Caco-2 (cell line): ENCODE measurements at regions not wholly inside any gene's neighbourhood (a gene's known extent, or its start where the extent isn't known, plus 50 kb on each side); places are given as distances from the start of the nearest gene placed in this dataset.

Experiments
- BruUV-seq: library from RNA; stranded (reverse); fragments of 400-500 nt; replicated peaks from 2 replicates; lab custom pipeline; 2021; lab: Mats Ljungman, UMichigan
- CTCF ChIA-PET: fragments of 300-600 bp; sonication (Branson Sonifier 250); formaldehyde crosslinking; loops from one replicate; lab custom pipeline; 2022; ENCODE audit warnings: antibody characterized with exemption; lab: Charles Lee
- POLR2A ChIA-PET: fragments of 300-600 bp; sonication (Branson Sonifier 250); formaldehyde crosslinking; loops from one replicate; lab custom pipeline; 2022; ENCODE audit warnings: antibody characterized with exemption; lab: Charles Lee
- DNase-seq, 2 experiments: peaks; one replicate each; pipeline versions ENCODE4 v3.0.0 to v3.0.0-alpha.2; 2020 to 2022
- H3K27me3 ChIP-seq: replicated peaks from 2 replicates; pipeline ENCODE4 v1.6.0; 2011; ENCODE audit warnings: low read length; ENCODE audit not compliant: control insufficient read depth, insufficient read depth
- H3K36me3 ChIP-seq: 2 replicates; pipeline ENCODE4 v1.5.1; 2011; ENCODE audit warnings: low read length; ENCODE audit not compliant: control insufficient read depth, insufficient read depth
- H3K4me1 ChIP-seq: fragments of 250-450 bp; sonication (Bioruptor Pico); 2 replicates; pipeline ENCODE4 v1.5.1; 2020; ENCODE audit warnings: mild to moderate bottlenecking
- H3K4me3 ChIP-seq: 2 replicates; pipeline ENCODE4 v1.5.1; 2011; ENCODE audit warnings: low read depth, mild to moderate bottlenecking, control low read depth, low read length
- H3K9me3 ChIP-seq: fragments of 250-450 bp; sonication (Bioruptor Pico); 2 replicates; pipeline ENCODE4 v1.5.1; 2020; ENCODE audit warnings: mild to moderate bottlenecking, moderate library complexity
- H3K27ac Mint-ChIP-seq: one replicate; pipeline ENCODE4 v1.8.0; 2022; ENCODE audit warnings: mixed read lengths; ENCODE audit not compliant: unreplicated experiment
- H3K27me3 Mint-ChIP-seq: one replicate; pipeline ENCODE4 v1.8.0; 2022; ENCODE audit warnings: mixed read lengths; ENCODE audit not compliant: insufficient read depth, unreplicated experiment
- H3K36me3 Mint-ChIP-seq: one replicate; pipeline ENCODE4 v1.8.0; 2022; ENCODE audit warnings: mild to moderate bottlenecking, mixed read lengths; ENCODE audit not compliant: insufficient read depth, unreplicated experiment
- H3K4me1 Mint-ChIP-seq: one replicate; pipeline ENCODE4 v1.8.0; 2022; ENCODE audit warnings: low read depth, mixed read lengths; ENCODE audit not compliant: unreplicated experiment
- H3K4me3 Mint-ChIP-seq: one replicate; pipeline ENCODE4 v1.8.0; 2022; ENCODE audit warnings: mild to moderate bottlenecking, moderate library complexity, mixed read lengths; ENCODE audit not compliant: unreplicated experiment
- H3K9me3 Mint-ChIP-seq: one replicate; pipeline ENCODE4 v1.8.0; 2022; ENCODE audit warnings: mixed read lengths; ENCODE audit not compliant: unreplicated experiment
- intact Hi-C: fragments of 100-400 bp; cut with micrococcal nuclease; formaldehyde crosslinking; loops from one replicate; pipeline ENCODE4 v1.10.0; 2022; ENCODE audit not compliant: unreplicated experiment
- TF ChIP-seq, protein P1 (sequence below), 2 experiments: fragments of 200-600 bp in 1 of 2; IDR thresholded peaks; 1 replicate in 1 of 2; 2 replicates in 1 of 2; pipeline versions ENCODE4 v1.5.1 to v1.8.0; 2011 to 2022; ENCODE audit warnings: antibody characterized with exemption in 1 of 2, control low read depth in 1 of 2, inconsistent platforms in 1 of 2, low read depth in 1 of 2, low read length in 1 of 2, mild to moderate bottlenecking in 1 of 2, moderate library complexity in 1 of 2; ENCODE audit not compliant: insufficient read depth in 1 of 2, severe bottlenecking in 1 of 2, unreplicated experiment in 1 of 2

DNA sequence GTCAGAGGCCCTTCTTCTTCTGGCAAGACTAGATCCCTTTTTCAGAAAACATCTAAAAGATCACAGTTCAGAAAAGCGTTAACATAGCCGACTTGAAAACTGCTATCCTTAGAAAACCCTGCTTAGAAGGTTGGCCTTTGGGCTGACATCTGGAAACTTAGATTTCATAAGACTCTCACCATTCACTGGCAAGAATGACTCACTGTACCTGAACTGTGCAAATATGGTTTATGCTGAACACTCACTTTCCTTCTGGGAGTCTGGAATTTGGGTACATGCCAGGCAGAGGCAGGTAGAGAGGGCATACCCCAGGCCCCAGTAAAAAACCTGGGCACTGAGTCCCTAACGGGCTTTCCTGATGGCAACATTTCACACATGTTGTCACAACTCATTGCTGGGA, 88.8 kb upstream of the GPC3 start:
- DNase-seq = no peak
- Mint-ChIP-seq H3K9me3 (no peaks in the 10 kb centered on the region), H3K27ac (no peak overlapping the region), H3K27me3 (no peaks in the 10 kb centered on the region), H3K4me1 (no peaks in the 10 kb centered on the region), H3K36me3 (no peaks in the 10 kb centered on the region), H3K4me3 (no peak overlapping the region)
- Histone ChIP-seq H3K9me3 (no peaks in the 10 kb centered on the region), H3K4me1 (no peaks in the 10 kb centered on the region), H3K4me3 (no peak overlapping the region), H3K36me3 (no peaks in the 10 kb centered on the region), H3K27me3 (no peaks in the 10 kb centered on the region)
- ChIA-PET POLR2A (no interaction called here), CTCF (no interaction called here)
- BruUV-seq = no TSS peak
- TF ChIP-seq, protein P1, sequence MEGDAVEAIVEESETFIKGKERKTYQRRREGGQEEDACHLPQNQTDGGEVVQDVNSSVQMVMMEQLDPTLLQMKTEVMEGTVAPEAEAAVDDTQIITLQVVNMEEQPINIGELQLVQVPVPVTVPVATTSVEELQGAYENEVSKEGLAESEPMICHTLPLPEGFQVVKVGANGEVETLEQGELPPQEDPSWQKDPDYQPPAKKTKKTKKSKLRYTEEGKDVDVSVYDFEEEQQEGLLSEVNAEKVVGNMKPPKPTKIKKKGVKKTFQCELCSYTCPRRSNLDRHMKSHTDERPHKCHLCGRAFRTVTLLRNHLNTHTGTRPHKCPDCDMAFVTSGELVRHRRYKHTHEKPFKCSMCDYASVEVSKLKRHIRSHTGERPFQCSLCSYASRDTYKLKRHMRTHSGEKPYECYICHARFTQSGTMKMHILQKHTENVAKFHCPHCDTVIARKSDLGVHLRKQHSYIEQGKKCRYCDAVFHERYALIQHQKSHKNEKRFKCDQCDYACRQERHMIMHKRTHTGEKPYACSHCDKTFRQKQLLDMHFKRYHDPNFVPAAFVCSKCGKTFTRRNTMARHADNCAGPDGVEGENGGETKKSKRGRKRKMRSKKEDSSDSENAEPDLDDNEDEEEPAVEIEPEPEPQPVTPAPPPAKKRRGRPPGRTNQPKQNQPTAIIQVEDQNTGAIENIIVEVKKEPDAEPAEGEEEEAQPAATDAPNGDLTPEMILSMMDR (IDR thresholded peaks at IDR 0.05; ENCODE audit: insufficient read depth in 1 of 2, low read depth in 1 of 2, low read length in 1 of 2, severe bottlenecking in 1 of 2, unreplicated experiment in 1 of 2) = no peak
- intact Hi-C loops = no loop called here

DNA sequence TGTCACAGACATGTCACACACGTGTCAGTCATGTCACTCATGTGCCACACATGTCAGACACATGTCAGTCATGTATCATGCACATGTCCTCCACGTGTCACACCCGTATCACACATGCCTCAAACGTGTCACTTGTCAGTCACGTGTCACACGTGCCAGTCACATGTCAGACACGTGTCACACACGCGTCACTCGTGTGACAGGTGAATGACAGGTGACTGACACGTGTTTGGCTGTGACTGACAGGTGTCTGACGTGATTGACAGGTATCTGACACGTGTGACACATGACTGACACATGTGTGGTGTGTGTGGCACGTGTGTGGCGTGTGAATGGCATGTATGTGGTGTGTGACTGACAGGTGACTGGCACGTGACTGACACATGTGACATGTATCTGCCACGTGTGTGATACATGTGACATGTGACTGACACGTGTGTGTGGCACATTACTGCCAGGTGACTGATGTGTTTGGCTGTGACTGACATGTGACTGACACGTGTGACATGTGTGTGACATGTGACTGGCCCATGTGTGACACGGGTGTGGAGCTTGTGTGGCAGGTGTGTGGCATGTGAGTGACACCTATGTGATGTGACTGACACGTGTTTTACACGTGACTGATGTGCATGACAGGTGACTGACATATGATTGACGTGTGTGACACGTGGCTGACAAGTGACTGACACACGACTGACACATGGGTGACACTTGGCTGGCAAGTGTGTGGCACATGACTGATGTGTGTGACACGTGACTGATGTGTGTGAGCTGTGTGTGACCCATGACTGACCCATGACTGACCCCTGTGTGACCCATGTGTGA, 90.7 kb upstream of the GPC3 start:
- Mint-ChIP-seq H3K4me1 (no peaks in the 10 kb centered on the region), H3K27me3 (peaks cover 3% of the 10 kb centered on the region), H3K9me3 (peaks cover 9% of the 10 kb centered on the region), H3K27ac (no peak overlapping the region), H3K4me3 (no peak overlapping the region), H3K36me3 (no peaks in the 10 kb centered on the region)
- ChIA-PET CTCF (interaction anchor here (0.6 kb wide), 1 partner anchor 9 kb away, joined by 3 read pairs; no protein-coding TSS in a partner anchor), POLR2A (no interaction called here)
- no peaks in the 10 kb centered on the region for H3K9me3 ChIP-seq
- no TSS peak for BruUV-seq
- DNase-seq = no peak
- H3K27me3 ChIP-seq = no peaks in the 10 kb centered on the region
- no peaks in the 10 kb centered on the region for H3K36me3 ChIP-seq
- TF ChIP-seq, protein P1 (IDR thresholded peaks at IDR 0.05; ENCODE audit: insufficient read depth in 1 of 2, low read depth in 1 of 2, low read length in 1 of 2, severe bottlenecking in 1 of 2, unreplicated experiment in 1 of 2) = no peak
- H3K4me3 ChIP-seq = no peak overlapping the region
- no peaks in the 10 kb centered on the region for H3K4me1 ChIP-seq
- intact Hi-C loops = no loop called here

DNA sequence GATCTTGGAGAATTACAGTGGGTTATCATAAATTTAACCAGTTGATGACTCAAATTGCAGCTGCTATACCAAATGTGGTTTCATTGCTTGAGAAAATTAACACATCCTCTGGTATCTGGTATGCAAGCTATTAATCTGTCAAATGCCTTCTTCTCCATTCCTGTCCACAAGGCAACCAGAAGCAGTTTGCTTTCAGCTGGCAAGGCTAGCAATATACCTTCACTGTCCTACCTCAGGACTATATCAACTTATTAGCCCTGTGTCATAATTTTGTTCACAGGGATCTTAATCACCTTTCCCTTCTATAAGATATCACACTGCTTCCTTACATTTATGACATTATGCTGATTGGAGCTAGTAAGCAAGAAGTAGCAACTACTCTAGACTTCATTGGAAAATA, 110.0 kb upstream of the GPC3 start:
- CTCF ChIA-PET = no interaction called here
- TF ChIP-seq, protein P1 (IDR thresholded peaks at IDR 0.05; ENCODE audit: insufficient read depth in 1 of 2, low read depth in 1 of 2, low read length in 1 of 2, severe bottlenecking in 1 of 2, unreplicated experiment in 1 of 2) = no peak
- intact Hi-C loops = no loop called here
- POLR2A ChIA-PET = no interaction called here
- Mint-ChIP-seq H3K36me3 (peaks cover 6% of the 10 kb centered on the region), H3K27ac (no peak overlapping the region), H3K4me3 (no peak overlapping the region), H3K4me1 (no peaks in the 10 kb centered on the region), H3K27me3 (no peaks in the 10 kb centered on the region), H3K9me3 (no peaks in the 10 kb centered on the region)
- no peaks in the 10 kb centered on the region for H3K27me3 ChIP-seq
- no peaks in the 10 kb centered on the region for H3K36me3 ChIP-seq
- DNase-seq = no peak
- no peaks in the 10 kb centered on the region for H3K4me1 ChIP-seq
- no peaks in the 10 kb centered on the region for H3K9me3 ChIP-seq
- H3K4me3 ChIP-seq = no peak overlapping the region
- BruUV-seq = no TSS peak
